A549 (cell line): ENCODE measurements at regions not wholly inside any gene's neighbourhood (a gene's known extent, or its start where the extent isn't known, plus 50 kb on each side); places are given as distances from the start of the nearest gene placed in this dataset.
A peak's percentile ranks its signal among the peaks of the same experiment; 100 is the strongest.

Experiments used
- BHLHE40 ChIP-seq: IDR thresholded peaks from 2 replicates; pipeline ENCODE4 v1.6.1; 2012; ENCODE audit warnings: low read depth, low read length, inconsistent platforms
- CBX2 ChIP-seq: fragments of 200-600 bp; sonication (generic); IDR thresholded peaks from 2 replicates; pipeline ENCODE4 v1.6.1; 2016; ENCODE audit warnings: low read depth, mild to moderate bottlenecking, borderline replicate concordance
- CBX8 ChIP-seq: fragments of 200-600 bp; sonication (generic); IDR thresholded peaks from 2 replicates; pipeline ENCODE4 v1.6.1; 2016
- CEBPB ChIP-seq, 2 experiments: fragments of >200 bp in 1 of 2; sonication (Bioruptor Twin) in 1 of 2; formaldehyde crosslinking in 1 of 2; IDR thresholded peaks; 2 replicates each; pipeline ENCODE4 v1.6.1; 2012 to 2016
- CHD2 ChIP-seq: fragments of 150-350 bp; IDR thresholded peaks from 2 replicates; pipeline ENCODE4 v1.6.1; 2014; ENCODE audit warnings: low read length; ENCODE audit not compliant: partially characterized antibody
- CHD4 ChIP-seq: fragments of 200-600 bp; sonication (generic); IDR thresholded peaks from 2 replicates; pipeline ENCODE4 v1.6.1; 2016; ENCODE audit warnings: antibody characterized with exemption, mild to moderate bottlenecking, borderline replicate concordance
- CTCF ChIP-seq: fragments of >200 bp; sonication (Bioruptor Twin); formaldehyde crosslinking; IDR thresholded peaks from 3 replicates; pipeline ENCODE4 v1.5.1; 2016
- E2F6 ChIP-seq: IDR thresholded peaks from 2 replicates; pipeline ENCODE4 v1.6.1; 2012; ENCODE audit warnings: low read depth, borderline replicate concordance
- EHF ChIP-seq: fragments of 250-450 bp; sonication (Bioruptor Pico); IDR thresholded peaks from 2 replicates; pipeline ENCODE4 v1.5.0; 2020; ENCODE audit warnings: mild to moderate bottlenecking
- EP300 ChIP-seq, 2 experiments: fragments of >200 bp; sonication (Bioruptor Twin); formaldehyde crosslinking; IDR thresholded peaks; 2 replicates in 1 of 2; 3 replicates in 1 of 2; pipeline ENCODE4 v1.6.1; 2016 to 2017
- ESRRA ChIP-seq: fragments of 150-350 bp; IDR thresholded peaks from 2 replicates; pipeline ENCODE4 v1.6.1; 2014; ENCODE audit warnings: mild to moderate bottlenecking, low read length, borderline replicate concordance
- FOSL2 ChIP-seq, 2 experiments: fragments of 450-650 bp in 1 of 2; fragments of >200 bp in 1 of 2; sonication (Bioruptor Twin) in 1 of 2; formaldehyde crosslinking; IDR thresholded peaks; 2 replicates each; pipeline versions ENCODE4 v1.5.0 to v1.6.1; 2016 to 2020; ENCODE audit warnings: mild to moderate bottlenecking in 1 of 2, moderate library complexity in 1 of 2
- FOXS1 ChIP-seq: fragments of 250-450 bp; sonication (Bioruptor Pico); IDR thresholded peaks from 2 replicates; pipeline ENCODE4 v1.5.0; 2020; ENCODE audit warnings: mild to moderate bottlenecking, moderate library complexity
- GATA3 ChIP-seq: IDR thresholded peaks from 2 replicates; pipeline ENCODE4 v1.6.1; 2012; ENCODE audit warnings: borderline replicate concordance
- HDAC2 ChIP-seq: fragments of 200-600 bp; sonication (generic); IDR thresholded peaks from 2 replicates; pipeline ENCODE4 v1.6.1; 2016
- HES2 ChIP-seq: fragments of >200 bp; sonication (Bioruptor Twin); formaldehyde crosslinking; IDR thresholded peaks from 2 replicates; pipeline ENCODE4 v1.6.1; 2016
- HEYL ChIP-seq: fragments of 250-450 bp; sonication (Bioruptor Pico); IDR thresholded peaks from 2 replicates; pipeline ENCODE4 v1.8.0; 2021; ENCODE audit warnings: mild to moderate bottlenecking, moderate library complexity
- HOXB5 ChIP-seq: fragments of 250-450 bp; sonication (Bioruptor Pico); IDR thresholded peaks from 2 replicates; pipeline ENCODE4 v1.5.0; 2020; ENCODE audit warnings: mild to moderate bottlenecking, moderate library complexity
- KDM1A ChIP-seq: fragments of 200-600 bp; sonication (generic); IDR thresholded peaks from 2 replicates; pipeline ENCODE4 v1.6.1; 2016; ENCODE audit warnings: low read depth, mild to moderate bottlenecking
- MAFK ChIP-seq: fragments of 450-650 bp; IDR thresholded peaks from 2 replicates; pipeline ENCODE4 v1.6.1; 2014; ENCODE audit not compliant: partially characterized antibody
- MAZ ChIP-seq: fragments of 150-350 bp; IDR thresholded peaks from 2 replicates; pipeline ENCODE4 v1.6.1; 2014; ENCODE audit warnings: antibody characterized with exemption, low read depth, low read length, borderline replicate concordance
- MYC ChIP-seq: IDR thresholded peaks from 2 replicates; pipeline ENCODE4 v1.6.1; 2012; ENCODE audit warnings: mild to moderate bottlenecking, inconsistent platforms, low read length, improper control_type of control experiment, borderline replicate concordance
- NFE2L2 ChIP-seq: fragments of 150-350 bp; conservative IDR thresholded peaks from 2 replicates; pipeline ENCODE4 v1.6.1; 2014; ENCODE audit warnings: low read length
- NPAS2 ChIP-seq: fragments of 250-450 bp; sonication (Bioruptor Pico); IDR thresholded peaks from 2 replicates; pipeline ENCODE4 v1.8.0; 2022; ENCODE audit warnings: mild to moderate bottlenecking, moderate library complexity, borderline replicate concordance
- NR3C1 ChIP-seq: fragments of >200 bp; sonication (Bioruptor Twin); formaldehyde crosslinking; IDR thresholded peaks from 3 replicates; pipeline ENCODE4 v1.6.1; 2017
- PBX3 ChIP-seq: IDR thresholded peaks from 2 replicates; pipeline ENCODE4 v1.6.1; 2012
- PHF8 ChIP-seq: fragments of 200-600 bp; sonication (generic); IDR thresholded peaks from 2 replicates; pipeline ENCODE4 v1.6.1; 2016; ENCODE audit warnings: low read depth, mild to moderate bottlenecking, antibody characterized with exemption, moderate library complexity, borderline replicate concordance
- POLR2A ChIP-seq: IDR thresholded peaks from 2 replicates; pipeline ENCODE4 v1.6.1; 2012; ENCODE audit warnings: mild to moderate bottlenecking, low read length
- POLR2AphosphoS2 ChIP-seq: conservative IDR thresholded peaks from 2 replicates; pipeline ENCODE4 v1.6.1; 2012; ENCODE audit warnings: low read length, improper control_type of control experiment, inconsistent platforms
- RAD21 ChIP-seq, 2 experiments: fragments of >200 bp in 1 of 2; sonication (Bioruptor Twin) in 1 of 2; formaldehyde crosslinking in 1 of 2; IDR thresholded peaks in 1 of 2; conservative IDR thresholded peaks in 1 of 2; 2 replicates in 1 of 2; 3 replicates in 1 of 2; pipeline ENCODE4 v1.6.1; 2012 to 2018; ENCODE audit warnings: inconsistent platforms in 1 of 2
- RARB ChIP-seq: fragments of 250-450 bp; sonication (Bioruptor Pico); IDR thresholded peaks from 2 replicates; pipeline ENCODE4 v1.8.0; 2021; ENCODE audit warnings: mild to moderate bottlenecking, moderate library complexity
- RCOR1 ChIP-seq: fragments of 150-350 bp; IDR thresholded peaks from 2 replicates; pipeline ENCODE4 v1.6.1; 2014; ENCODE audit warnings: antibody characterized with exemption, low read length, low read depth
- RFX5 ChIP-seq: fragments of 450-650 bp; IDR thresholded peaks from 2 replicates; pipeline ENCODE4 v1.7.1; 2014; ENCODE audit warnings: antibody characterized with exemption, mild to moderate bottlenecking, moderate library complexity
- RNF2 ChIP-seq: fragments of 200-600 bp; sonication (generic); IDR thresholded peaks from 2 replicates; pipeline ENCODE4 v1.6.1; 2016; ENCODE audit warnings: low read depth, mild to moderate bottlenecking, antibody characterized with exemption, moderate library complexity, borderline replicate concordance
- SMC3 ChIP-seq: fragments of >200 bp; sonication (Bioruptor Twin); formaldehyde crosslinking; IDR thresholded peaks from 3 replicates; pipeline ENCODE4 v1.6.1; 2018; ENCODE audit warnings: inconsistent platforms
- SREBF2 ChIP-seq: fragments of 450-650 bp; IDR thresholded peaks from 2 replicates; pipeline ENCODE4 v1.6.1; 2014; ENCODE audit warnings: mild to moderate bottlenecking, moderate library complexity
- TP53 ChIP-seq: fragments of 250-450 bp; sonication (Bioruptor Pico); IDR thresholded peaks from 2 replicates; pipeline ENCODE4 v1.5.0; 2021; ENCODE audit warnings: mild to moderate bottlenecking, moderate library complexity
- ZC3H11A ChIP-seq: fragments of 450-650 bp; IDR thresholded peaks from 2 replicates; pipeline ENCODE4 v1.6.1; 2014; ENCODE audit warnings: antibody characterized with exemption, mild to moderate bottlenecking
- ZFP36 ChIP-seq: fragments of 450-650 bp; IDR thresholded peaks from 2 replicates; pipeline ENCODE4 v1.6.1; 2014; ENCODE audit warnings: borderline replicate concordance; ENCODE audit not compliant: partially characterized antibody
- ZSCAN20 ChIP-seq: fragments of 250-450 bp; sonication (Bioruptor Pico); IDR thresholded peaks from 2 replicates; pipeline ENCODE4 v1.8.0; 2022; ENCODE audit warnings: mild to moderate bottlenecking, moderate library complexity

- TF ChIP-seq SMC3 (no peak), NFE2L2 (no peak), E2F6 (0 out of 2 replicates have a peak, but pooled peaks have one; percentile 33), EHF (CRISPR knock-in tag) (no peak), KDM1A (no peak), SREBF2 (no peak), CEBPB (IDR thresholded peaks at IDR 0.05) (0 out of 4 replicates have a peak, but pooled peaks of 1 of the 2 experiments have one; percentile 12), ESRRA (no peak), GATA3 (no peak; the same call in 1 of the 2 replicates), MAFK (no peak), HDAC2 (no peak), CTCF (no peak), NPAS2 (no peak), MYC (no peak), ZFP36 (no peak), HEYL (CRISPR knock-in tag) (no peak), RFX5 (no peak), RNF2 (no peak), MAZ (no peak), HOXB5 (CRISPR knock-in tag) (no peak), POLR2A (peak; percentile 27), RCOR1 (no peak), ZSCAN20 (CRISPR knock-in tag) (no peak), RARB (no peak), CHD4 (no peak), TP53 (no peak), HES2 (no peak), CBX8 (no peak), RAD21 (conservative IDR thresholded peaks at IDR 0.05 in 1 of 2, IDR thresholded peaks at IDR 0.05 in 1 of 2) (peak in 1 of 2 experiments; percentile 17; a peak in 1 of 5 replicates), CHD2 (no peak), FOXS1 (CRISPR knock-in tag) (no peak), PBX3 (0 out of 2 replicates have a peak, but pooled peaks have one; percentile 13), ZC3H11A (no peak), PHF8 (no peak), BHLHE40 (no peak), NR3C1 (no peak), FOSL2 (IDR thresholded peaks at IDR 0.05) (peak; percentile 63), FOSL2 (CRISPR knock-in tag; IDR thresholded peaks at IDR 0.05) (peak; percentile 83), EP300 (IDR thresholded peaks at IDR 0.05) (no peak), CBX2 (no peak), POLR2AphosphoS2 (no peak)
Observed at GRCh38 chr2:9752441-9753275, 90.6 kb upstream of the TAF1B start (continued).
